IgD-negative memory B cell (primary cell): ENCODE measurements at regions not wholly inside any gene's neighbourhood (a gene's known extent, or its start where the extent isn't known, plus 50 kb on each side); places are given as distances from the start of the nearest gene placed in this dataset.

Experiments
- H3K27ac Mint-ChIP-seq, 3 donors: one replicate each; pipeline ENCODE4 v1.8.0; 2020 to 2022; ENCODE audit warnings: mild to moderate bottlenecking in 3 of 3, mixed read lengths in 3 of 3, moderate library complexity in 1 of 3
- H3K27me3 Mint-ChIP-seq: one replicate; pipeline ENCODE4 v1.8.0; 2021; ENCODE audit warnings: mixed read lengths
- H3K36me3 Mint-ChIP-seq: one replicate; pipeline ENCODE4 v1.8.0; 2020; ENCODE audit warnings: mild to moderate bottlenecking, mixed read lengths
- H3K4me1 Mint-ChIP-seq, 3 donors: one replicate each; pipeline ENCODE4 v1.8.0; 2020 to 2022; ENCODE audit warnings: mixed read lengths in 3 of 3, mild to moderate bottlenecking in 1 of 3
- H3K4me3 Mint-ChIP-seq, 4 donors: one replicate each; pipeline ENCODE4 v1.8.0; 2020 to 2022; ENCODE audit warnings: mild to moderate bottlenecking in 4 of 4, mixed read lengths in 4 of 4, moderate library complexity in 3 of 4
- H3K9me3 Mint-ChIP-seq, 3 donors: one replicate each; pipeline ENCODE4 v1.8.0; 2020 to 2021; ENCODE audit warnings: mixed read lengths in 3 of 3, mild to moderate bottlenecking in 1 of 3

GRCh38 chr1:208598021-208598420, 353.8 kb upstream of the PLXNA2 start:
- H3K9me3 Mint-ChIP-seq = no peaks in the 10 kb centered on the region
- no peak overlapping the region for H3K4me3 Mint-ChIP-seq
- H3K4me1 Mint-ChIP-seq = peaks cover 0 to under 1% (median 0%) of the 10 kb centered on the region in 3 donors
- no peaks in the 10 kb centered on the region for H3K36me3 Mint-ChIP-seq
- H3K27me3 Mint-ChIP-seq = no peaks in the 10 kb centered on the region
- no peak overlapping the region for H3K27ac Mint-ChIP-seq

GRCh38 chr1:208599063-208599462, 354.9 kb upstream of the PLXNA2 start:
- no peak overlapping the region for H3K27ac Mint-ChIP-seq
- no peak overlapping the region for H3K4me3 Mint-ChIP-seq
- no peaks in the 10 kb centered on the region for H3K36me3 Mint-ChIP-seq
- H3K4me1 Mint-ChIP-seq = peaks cover 0 to 7% (median 0%) of the 10 kb centered on the region in 3 donors
- no peaks in the 10 kb centered on the region for H3K27me3 Mint-ChIP-seq
- H3K9me3 Mint-ChIP-seq = peaks cover 0 to 2% (median 0%) of the 10 kb centered on the region in 3 donors

DNA sequence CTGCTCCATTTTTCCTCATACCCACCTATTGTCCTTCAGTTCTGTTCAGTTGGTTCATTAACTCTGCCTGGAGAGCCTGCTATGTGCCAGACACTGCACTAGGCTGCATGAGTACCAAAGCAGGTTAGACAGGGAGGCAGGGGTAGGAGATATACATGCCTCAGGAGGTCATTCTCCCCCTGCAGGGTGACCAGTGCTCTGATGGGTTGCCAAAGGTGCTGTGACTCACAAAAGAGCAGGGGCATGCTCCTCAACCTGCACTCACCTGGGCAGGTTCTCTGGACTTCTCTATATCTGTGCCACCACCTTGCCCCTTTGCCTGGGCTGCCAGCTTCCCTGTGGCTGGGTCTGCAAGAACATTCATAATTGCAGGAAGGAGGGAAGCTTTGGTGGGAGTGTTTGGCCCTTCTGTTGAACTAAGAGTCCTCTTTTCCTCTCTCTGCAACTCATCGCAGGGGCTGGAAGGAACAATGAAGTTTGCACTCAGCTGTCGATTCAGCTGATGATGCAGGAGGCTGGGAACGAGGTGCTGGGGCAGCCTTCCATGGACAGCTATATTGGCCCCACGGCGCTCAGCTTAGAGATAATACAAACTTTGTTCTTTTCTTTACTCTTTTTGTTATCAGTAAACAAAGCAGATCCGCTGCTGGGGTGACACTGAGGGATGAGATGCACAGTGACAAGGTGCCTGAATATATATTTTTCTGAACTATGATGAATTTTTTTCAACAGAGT, 356.4 kb upstream of the PLXNA2 start:
- no peak overlapping the region for H3K27ac Mint-ChIP-seq
- H3K4me3 Mint-ChIP-seq = no peak overlapping the region
- H3K9me3 Mint-ChIP-seq = peaks cover 0 to 2% (median 0%) of the 10 kb centered on the region in 3 donors
- H3K4me1 Mint-ChIP-seq = peaks cover 0 to 14% (median 2%) of the 10 kb centered on the region in 3 donors
- H3K27me3 Mint-ChIP-seq = no peaks in the 10 kb centered on the region
- no peaks in the 10 kb centered on the region for H3K36me3 Mint-ChIP-seq

GRCh38 chr1:208601561-208601960, 357.4 kb upstream of the PLXNA2 start:
- Mint-ChIP-seq H3K9me3 (peaks cover 0 to 2% (median 0%) of the 10 kb centered on the region in 3 donors), H3K36me3 (no peaks in the 10 kb centered on the region), H3K4me1 (peaks cover 0 to 14% (median 2%) of the 10 kb centered on the region in 3 donors), H3K27me3 (peaks cover 1% of the 10 kb centered on the region), H3K27ac (no peak overlapping the region), H3K4me3 (no peak overlapping the region)

- H3K4me1 Mint-ChIP-seq = peaks cover 0 to 14% (median 2%) of the 10 kb centered on the region in 3 donors
- H3K36me3 Mint-ChIP-seq = no peaks in the 10 kb centered on the region
- peaks cover 0 to 2% (median 0%) of the 10 kb centered on the region in 3 donors for H3K9me3 Mint-ChIP-seq
- H3K27me3 Mint-ChIP-seq = peaks cover 1% of the 10 kb centered on the region
- no peak overlapping the region for H3K4me3 Mint-ChIP-seq
- H3K27ac Mint-ChIP-seq = no peak overlapping the region
Observed at GRCh38 chr1:208603721-208604120, 359.5 kb upstream of the PLXNA2 start.

- no peak overlapping the region for H3K27ac Mint-ChIP-seq
- peaks cover 0 to 14% (median 2%) of the 10 kb centered on the region in 3 donors for H3K4me1 Mint-ChIP-seq
- H3K4me3 Mint-ChIP-seq = no peak overlapping the region
Observed at GRCh38 chr1:208604295-208604694, 360.1 kb upstream of the PLXNA2 start.

DNA sequence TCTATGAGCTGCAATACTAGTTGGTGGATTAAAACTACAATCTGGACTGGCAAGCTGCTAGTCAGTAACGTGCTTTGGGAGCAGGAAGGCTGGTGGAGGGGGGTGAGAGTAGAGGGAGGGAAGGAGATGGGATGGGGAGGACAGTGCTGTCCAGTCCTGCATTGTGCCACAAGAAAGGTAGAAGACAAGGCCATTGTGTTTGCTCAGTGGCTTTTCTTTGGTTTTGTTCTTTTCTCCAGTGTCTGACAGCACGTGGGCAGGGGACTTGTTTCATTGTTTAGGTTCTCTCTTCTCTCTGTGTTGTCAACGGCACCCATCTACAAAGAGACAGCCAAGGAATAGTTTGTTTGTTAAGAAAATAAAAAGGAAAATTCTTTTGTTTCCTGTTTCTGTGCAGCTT, 362.8 kb upstream of the PLXNA2 start:
- H3K9me3 Mint-ChIP-seq = peaks cover 0 to 2% (median 0%) of the 10 kb centered on the region in 3 donors
- H3K27ac Mint-ChIP-seq = no peak overlapping the region
- H3K36me3 Mint-ChIP-seq = no peaks in the 10 kb centered on the region
- no peak overlapping the region for H3K4me3 Mint-ChIP-seq
- peaks cover 0 to 14% (median 2%) of the 10 kb centered on the region in 3 donors for H3K4me1 Mint-ChIP-seq
- peaks cover 4% of the 10 kb centered on the region for H3K27me3 Mint-ChIP-seq

More at GRCh38 chr1:208604295-208604694, 360.1 kb upstream of the PLXNA2 start:
- Mint-ChIP-seq H3K36me3 (no peaks in the 10 kb centered on the region), H3K27me3 (peaks cover 4% of the 10 kb centered on the region), H3K9me3 (peaks cover 0 to 2% (median 0%) of the 10 kb centered on the region in 3 donors)

DNA sequence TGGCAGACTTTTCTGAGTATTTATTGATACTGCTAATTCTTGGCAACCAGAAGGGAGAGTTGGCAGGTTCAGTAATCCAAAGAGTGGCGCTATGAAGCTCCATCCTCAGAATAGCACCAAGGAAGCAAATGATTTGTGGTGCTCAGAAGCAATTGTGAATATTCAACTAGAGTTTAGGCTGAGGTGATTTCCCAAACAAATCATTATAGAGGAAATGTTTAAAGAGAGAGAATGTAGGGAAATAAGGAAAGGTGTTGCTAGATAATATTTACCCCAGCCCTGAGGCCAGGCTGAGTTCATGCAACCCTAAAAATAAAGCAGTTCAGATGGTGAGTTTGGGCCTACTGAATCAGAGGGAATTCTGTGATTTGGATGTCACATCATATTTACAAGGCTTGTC, 363.4 kb upstream of the PLXNA2 start:
- H3K27ac Mint-ChIP-seq = no peak overlapping the region
- peaks cover 4% of the 10 kb centered on the region for H3K27me3 Mint-ChIP-seq
- H3K4me1 Mint-ChIP-seq = peaks cover 0 to 14% (median 2%) of the 10 kb centered on the region in 3 donors
- H3K36me3 Mint-ChIP-seq = no peaks in the 10 kb centered on the region
- peaks cover 0 to 2% (median 0%) of the 10 kb centered on the region in 3 donors for H3K9me3 Mint-ChIP-seq
- H3K4me3 Mint-ChIP-seq = no peak overlapping the region

DNA sequence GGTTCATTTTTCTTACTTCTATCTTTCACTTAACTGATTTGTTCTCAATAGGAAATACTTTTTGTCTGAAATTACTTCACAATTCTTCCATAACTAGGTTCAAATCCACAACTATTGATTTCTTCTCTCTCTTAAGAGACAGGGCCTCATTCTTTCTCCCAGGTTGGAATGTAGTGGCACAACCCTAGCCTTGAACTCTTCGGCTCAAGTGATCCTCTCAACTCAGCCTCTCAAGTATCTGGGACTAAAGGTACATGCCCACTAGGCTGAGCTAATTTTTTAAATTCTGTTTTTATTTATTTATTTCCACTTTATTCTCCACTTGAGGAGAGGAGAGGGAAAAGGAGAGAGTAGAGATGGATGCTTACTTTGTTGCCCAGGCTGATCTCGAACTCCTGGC, 370.4 kb upstream of the PLXNA2 start:
- H3K9me3 Mint-ChIP-seq = peaks cover 5 to 11% (median 9%) of the 10 kb centered on the region in 3 donors
- H3K4me1 Mint-ChIP-seq = no peaks in the 10 kb centered on the region

GRCh38 chr1:208615371-208615770, 371.2 kb upstream of the PLXNA2 start:
- H3K36me3 Mint-ChIP-seq = peaks cover 3% of the 10 kb centered on the region
- H3K27me3 Mint-ChIP-seq = no peaks in the 10 kb centered on the region
- no peak overlapping the region for H3K27ac Mint-ChIP-seq
- no peak overlapping the region for H3K4me3 Mint-ChIP-seq
- peaks cover 8 to 15% (median 14%) of the 10 kb centered on the region in 3 donors for H3K9me3 Mint-ChIP-seq
- no peaks in the 10 kb centered on the region for H3K4me1 Mint-ChIP-seq

More for the DNA sequence above, 370.4 kb upstream of the PLXNA2 start:
- Mint-ChIP-seq H3K4me3 (no peak overlapping the region), H3K27me3 (no peaks in the 10 kb centered on the region), H3K36me3 (peaks cover 3% of the 10 kb centered on the region), H3K27ac (no peak overlapping the region)

- H3K4me3 Mint-ChIP-seq = no peak overlapping the region
- no peak overlapping the region for H3K27ac Mint-ChIP-seq
- peaks cover 3% of the 10 kb centered on the region for H3K36me3 Mint-ChIP-seq
- peaks cover 8 to 22% (median 19%) of the 10 kb centered on the region in 3 donors for H3K9me3 Mint-ChIP-seq
- no peaks in the 10 kb centered on the region for H3K4me1 Mint-ChIP-seq
- H3K27me3 Mint-ChIP-seq = no peaks in the 10 kb centered on the region
Observed at GRCh38 chr1:208616776-208617175, 372.6 kb upstream of the PLXNA2 start.

- Mint-ChIP-seq H3K9me3 (peaks cover 0 to 4% (median 0%) of the 10 kb centered on the region in 3 donors), H3K36me3 (peaks cover 2% of the 10 kb centered on the region), H3K27ac (no peak overlapping the region), H3K4me3 (no peak overlapping the region), H3K4me1 (no peaks in the 10 kb centered on the region), H3K27me3 (peaks cover 1% of the 10 kb centered on the region)
Observed at GRCh38 chr1:208628022-208628914, 384.1 kb upstream of the PLXNA2 start.

GRCh38 chr1:208631092-208631491, 386.9 kb upstream of the PLXNA2 start:
- Mint-ChIP-seq H3K4me3 (no peak overlapping the region), H3K4me1 (no peaks in the 10 kb centered on the region), H3K27ac (no peak overlapping the region), H3K9me3 (peaks cover 0 to 2% (median 0%) of the 10 kb centered on the region in 3 donors), H3K36me3 (peaks cover 2% of the 10 kb centered on the region), H3K27me3 (peaks cover 1% of the 10 kb centered on the region)

DNA sequence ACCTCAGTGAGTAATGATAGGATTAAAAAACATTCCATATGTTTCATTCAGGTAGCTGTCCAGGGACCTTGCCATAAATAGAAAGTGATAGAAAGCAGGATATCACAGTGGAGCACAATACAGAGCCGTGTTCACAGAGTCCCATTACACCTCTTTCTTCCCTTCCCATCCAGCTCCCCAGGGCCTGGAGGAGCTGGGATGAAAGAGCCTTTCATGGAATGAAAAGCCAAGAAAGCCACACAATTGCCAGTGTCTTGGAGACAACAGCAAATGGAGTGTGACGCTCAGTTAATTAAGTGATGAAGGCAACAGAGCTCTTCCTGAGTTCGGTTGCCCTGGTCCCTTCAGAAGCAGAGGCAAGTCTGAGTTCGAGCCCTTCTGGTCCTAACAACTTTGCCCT, 387.3 kb upstream of the PLXNA2 start:
- no peaks in the 10 kb centered on the region for H3K4me1 Mint-ChIP-seq
- peaks cover 1% of the 10 kb centered on the region for H3K27me3 Mint-ChIP-seq
- peaks cover 0 to 2% (median 0%) of the 10 kb centered on the region in 3 donors for H3K9me3 Mint-ChIP-seq
- H3K27ac Mint-ChIP-seq = no peak overlapping the region
- peaks cover 2% of the 10 kb centered on the region for H3K36me3 Mint-ChIP-seq
- H3K4me3 Mint-ChIP-seq = no peak overlapping the region
